Immature natural killer cell (primary cell): ENCODE measurements at regions not wholly inside any gene's neighbourhood (a gene's known extent, or its start where the extent isn't known, plus 50 kb on each side); places are given as distances from the start of the nearest gene placed in this dataset.

Experiments used
- DNase-seq, 3 donors: peaks; one replicate each; pipeline ENCODE4 v3.0.0; 2022; ENCODE audit warnings: mixed read lengths in 1 of 3
- H3K27ac Mint-ChIP-seq, 6 donors: one replicate each; pipeline ENCODE4 v1.8.0; 2020; ENCODE audit warnings: mixed read lengths in 6 of 6, mild to moderate bottlenecking in 5 of 6, inconsistent platforms in 4 of 6, moderate library complexity in 3 of 6
- H3K27me3 Mint-ChIP-seq, 3 donors: one replicate each; pipeline ENCODE4 v1.8.0; 2020 to 2021; ENCODE audit warnings: low read depth in 3 of 3, mild to moderate bottlenecking in 3 of 3, mixed read lengths in 3 of 3, moderate library complexity in 3 of 3, inconsistent platforms in 1 of 3
- H3K36me3 Mint-ChIP-seq, 3 donors: one replicate each; pipeline ENCODE4 v1.8.0; 2020; ENCODE audit warnings: mixed read lengths in 3 of 3, inconsistent platforms in 2 of 3, mild to moderate bottlenecking in 2 of 3
- H3K4me1 Mint-ChIP-seq, 2 donors: one replicate each; pipeline ENCODE4 v1.8.0; 2020; ENCODE audit warnings: inconsistent platforms in 2 of 2, mild to moderate bottlenecking in 2 of 2, mixed read lengths in 2 of 2, moderate library complexity in 1 of 2
- H3K4me3 Mint-ChIP-seq, 5 donors: one replicate each; pipeline ENCODE4 v1.8.0; 2020; ENCODE audit warnings: mild to moderate bottlenecking in 5 of 5, mixed read lengths in 5 of 5, inconsistent platforms in 3 of 5, moderate library complexity in 3 of 5
- H3K9me3 Mint-ChIP-seq, 6 donors: one replicate each; pipeline ENCODE4 v1.8.0; 2020; ENCODE audit warnings: mild to moderate bottlenecking in 6 of 6, mixed read lengths in 6 of 6, inconsistent platforms in 4 of 6, moderate library complexity in 3 of 6

GRCh38 chr4:106869551-106869950, 166.6 kb downstream of the DKK2 start:
- H3K36me3 Mint-ChIP-seq = no peaks in the 10 kb centered on the region
- H3K4me3 Mint-ChIP-seq = no peak overlapping the region
- peaks cover 0 to 6% (median 0%) of the 10 kb centered on the region in 3 donors for H3K27me3 Mint-ChIP-seq
- H3K4me1 Mint-ChIP-seq = no peaks in the 10 kb centered on the region
- no peak for DNase-seq
- H3K9me3 Mint-ChIP-seq = peaks cover 1 to 24% (median 5%) of the 10 kb centered on the region in 6 donors
- H3K27ac Mint-ChIP-seq = no peak overlapping the region

DNA sequence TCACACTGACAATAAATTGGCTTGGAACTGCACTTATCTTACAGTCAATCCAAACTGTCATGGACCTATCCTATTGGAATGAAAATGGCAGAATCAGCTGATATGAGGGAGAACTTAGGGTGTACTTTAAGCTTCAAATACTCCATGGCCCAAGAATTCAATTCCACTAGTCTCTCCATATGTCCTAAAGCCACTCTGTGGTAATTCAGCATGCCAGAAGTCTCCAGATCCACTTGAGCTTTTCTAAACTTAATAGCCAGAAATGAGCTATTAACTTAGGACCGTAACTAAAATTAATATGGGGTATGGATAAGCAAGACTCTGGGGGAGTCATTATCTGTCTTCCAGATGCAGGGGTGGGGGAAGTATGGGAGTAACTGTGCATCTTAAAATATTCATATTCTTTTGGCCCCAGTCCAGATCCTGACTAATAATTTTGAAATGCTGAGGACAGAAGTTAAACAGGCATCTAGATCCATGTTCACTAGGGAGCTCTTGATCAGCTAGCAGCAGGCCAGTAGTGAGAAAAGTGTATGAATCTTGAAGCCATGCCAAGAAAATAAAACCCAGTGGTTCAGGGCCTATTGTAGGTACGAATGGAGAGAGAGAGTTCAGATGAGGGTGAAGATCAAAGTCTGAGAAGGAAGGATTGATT, 167.6 kb downstream of the DKK2 start:
- H3K4me1 Mint-ChIP-seq = no peaks in the 10 kb centered on the region
- H3K36me3 Mint-ChIP-seq = no peaks in the 10 kb centered on the region
- H3K27me3 Mint-ChIP-seq = peaks cover 0 to 6% (median 0%) of the 10 kb centered on the region in 3 donors
- H3K4me3 Mint-ChIP-seq = no peak overlapping the region
- no peak for DNase-seq
- H3K9me3 Mint-ChIP-seq = peaks cover 1 to 20% (median 4%) of the 10 kb centered on the region in 6 donors
- no peak overlapping the region for H3K27ac Mint-ChIP-seq

GRCh38 chr4:106864231-106864630, 171.9 kb downstream of the DKK2 start:
- Mint-ChIP-seq H3K36me3 (no peaks in the 10 kb centered on the region), H3K27ac (no peak overlapping the region), H3K4me1 (no peaks in the 10 kb centered on the region), H3K27me3 (peaks cover 0 to 5% (median 0%) of the 10 kb centered on the region in 3 donors), H3K4me3 (no peak overlapping the region), H3K9me3 (peaks cover 0 to 18% (median 2%) of the 10 kb centered on the region in 6 donors)
- no peak for DNase-seq

DNA sequence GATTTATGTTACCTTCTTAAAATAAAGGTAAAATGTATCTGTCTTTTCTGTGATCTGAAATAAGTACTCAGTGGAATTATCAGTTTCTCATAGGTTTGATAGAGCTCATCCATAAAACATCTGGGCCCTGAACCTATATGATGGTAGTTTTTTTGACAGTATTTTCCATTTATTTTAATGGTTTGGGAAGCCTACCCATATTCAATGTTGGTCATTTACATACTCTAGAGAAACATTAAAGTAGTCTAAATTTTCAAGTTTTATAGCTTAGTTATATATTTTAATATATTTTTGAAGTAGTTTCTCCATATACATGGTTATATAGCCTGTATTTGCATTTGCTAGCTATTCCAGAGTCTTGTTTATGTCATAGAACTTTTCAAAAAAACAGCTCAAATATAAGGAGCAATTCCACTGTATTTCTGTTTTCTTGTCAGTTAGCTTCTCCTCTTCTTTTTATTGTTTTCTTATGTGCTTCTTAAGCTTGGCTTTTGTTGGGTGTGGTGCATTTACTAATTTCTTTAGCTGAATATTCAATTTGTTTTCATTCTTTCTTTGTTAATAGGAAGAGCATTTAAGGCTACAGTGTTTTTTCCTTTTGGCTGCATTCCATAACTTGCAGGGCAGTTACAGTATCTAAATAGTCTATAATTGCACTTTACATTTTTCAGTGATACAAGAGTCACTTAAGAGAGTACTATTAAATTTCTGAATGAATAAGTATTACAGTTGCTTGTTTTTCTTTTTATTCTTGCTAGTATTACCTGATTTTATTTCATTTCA, 181.4 kb downstream of the DKK2 start:
- Mint-ChIP-seq H3K27me3 (no peaks in the 10 kb centered on the region), H3K4me3 (no peak overlapping the region), H3K9me3 (peaks cover 4 to 16% (median 11%) of the 10 kb centered on the region in 6 donors), H3K4me1 (no peaks in the 10 kb centered on the region), H3K27ac (no peak overlapping the region), H3K36me3 (no peaks in the 10 kb centered on the region)
- DNase-seq = no peak

- DNase-seq = no peak
- Mint-ChIP-seq H3K36me3 (no peaks in the 10 kb centered on the region), H3K27ac (no peak overlapping the region), H3K4me1 (no peaks in the 10 kb centered on the region), H3K9me3 (peaks cover 2 to 12% (median 8%) of the 10 kb centered on the region in 6 donors), H3K27me3 (no peaks in the 10 kb centered on the region), H3K4me3 (no peak overlapping the region)
Measured at GRCh38 chr4:106852426-106852825, 183.7 kb downstream of the DKK2 start.

DNA sequence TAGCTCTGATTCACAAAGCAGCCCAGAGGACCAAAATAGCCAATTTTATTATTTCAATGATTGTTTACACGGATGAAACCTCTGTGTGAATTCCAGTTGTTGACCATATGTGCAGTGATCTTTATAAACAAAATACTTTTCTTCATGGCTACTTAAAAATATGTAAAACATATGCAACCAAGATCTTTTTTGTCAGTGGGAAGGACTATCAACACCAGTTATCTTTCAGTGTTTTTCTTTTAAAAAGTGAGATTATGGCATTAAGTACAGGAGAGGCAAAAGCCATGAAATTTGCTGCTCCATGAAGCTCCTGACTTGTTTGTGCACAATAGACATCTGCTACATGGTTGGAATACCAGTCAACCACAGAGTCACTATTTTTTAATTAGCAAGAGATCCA, 184.4 kb downstream of the DKK2 start:
- H3K4me3 Mint-ChIP-seq = no peak overlapping the region
- no peaks in the 10 kb centered on the region for H3K27me3 Mint-ChIP-seq
- peaks cover 2 to 9% (median 5%) of the 10 kb centered on the region in 6 donors for H3K9me3 Mint-ChIP-seq
- H3K36me3 Mint-ChIP-seq = no peaks in the 10 kb centered on the region
- DNase-seq = no peak
- no peaks in the 10 kb centered on the region for H3K4me1 Mint-ChIP-seq
- H3K27ac Mint-ChIP-seq = no peak overlapping the region

- H3K27ac Mint-ChIP-seq = no peak overlapping the region
- H3K9me3 Mint-ChIP-seq = peaks cover 2 to 9% (median 5%) of the 10 kb centered on the region in 6 donors
- H3K4me3 Mint-ChIP-seq = no peak overlapping the region
- H3K4me1 Mint-ChIP-seq = no peaks in the 10 kb centered on the region
- no peak for DNase-seq
- no peaks in the 10 kb centered on the region for H3K27me3 Mint-ChIP-seq
- no peaks in the 10 kb centered on the region for H3K36me3 Mint-ChIP-seq
Measured at GRCh38 chr4:106850691-106851090, 185.4 kb downstream of the DKK2 start.

- DNase-seq = no peak
- H3K4me1 Mint-ChIP-seq = no peaks in the 10 kb centered on the region
- H3K36me3 Mint-ChIP-seq = no peaks in the 10 kb centered on the region
- H3K27me3 Mint-ChIP-seq = no peaks in the 10 kb centered on the region
- H3K27ac Mint-ChIP-seq = no peak overlapping the region
- peaks cover 0 to 17% (median 10%) of the 10 kb centered on the region in 6 donors for H3K9me3 Mint-ChIP-seq
- no peak overlapping the region for H3K4me3 Mint-ChIP-seq
Measured at GRCh38 chr4:106835919-106836318, 200.2 kb downstream of the DKK2 start.

GRCh38 chr4:106830879-106831278, 205.2 kb downstream of the DKK2 start:
- H3K27ac Mint-ChIP-seq = no peak overlapping the region
- H3K4me1 Mint-ChIP-seq = no peaks in the 10 kb centered on the region
- H3K36me3 Mint-ChIP-seq = no peaks in the 10 kb centered on the region
- DNase-seq = no peak
- peaks cover 5 to 41% (median 8%) of the 10 kb centered on the region in 6 donors for H3K9me3 Mint-ChIP-seq
- no peak overlapping the region for H3K4me3 Mint-ChIP-seq
- H3K27me3 Mint-ChIP-seq = peaks cover 0 to 2% (median 0%) of the 10 kb centered on the region in 3 donors

DNA sequence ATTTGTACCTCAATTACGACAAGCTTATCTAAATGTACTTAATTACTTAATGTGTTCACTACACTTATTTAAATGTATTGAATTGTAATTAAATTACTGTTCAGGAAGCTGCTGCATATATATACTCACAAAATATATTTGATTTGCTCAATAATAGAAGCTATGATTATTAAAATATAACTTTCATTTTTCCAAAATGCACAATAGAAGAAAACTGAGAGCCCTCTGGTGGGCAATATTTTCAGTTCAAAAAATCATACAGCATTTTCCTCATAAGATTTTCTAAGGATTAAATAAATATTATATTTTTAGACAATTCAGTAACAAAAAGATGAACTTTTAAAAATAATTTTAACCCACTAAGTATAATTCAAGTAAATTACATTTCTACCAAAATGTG, 217.3 kb downstream of the DKK2 start:
- no peak overlapping the region for H3K27ac Mint-ChIP-seq
- H3K36me3 Mint-ChIP-seq = no peaks in the 10 kb centered on the region
- H3K27me3 Mint-ChIP-seq = peaks cover 0 to 5% (median 0%) of the 10 kb centered on the region in 3 donors
- no peaks in the 10 kb centered on the region for H3K4me1 Mint-ChIP-seq
- no peak for DNase-seq
- H3K9me3 Mint-ChIP-seq = peaks cover 0 to 3% (median 2%) of the 10 kb centered on the region in 6 donors
- H3K4me3 Mint-ChIP-seq = no peak overlapping the region

DNA sequence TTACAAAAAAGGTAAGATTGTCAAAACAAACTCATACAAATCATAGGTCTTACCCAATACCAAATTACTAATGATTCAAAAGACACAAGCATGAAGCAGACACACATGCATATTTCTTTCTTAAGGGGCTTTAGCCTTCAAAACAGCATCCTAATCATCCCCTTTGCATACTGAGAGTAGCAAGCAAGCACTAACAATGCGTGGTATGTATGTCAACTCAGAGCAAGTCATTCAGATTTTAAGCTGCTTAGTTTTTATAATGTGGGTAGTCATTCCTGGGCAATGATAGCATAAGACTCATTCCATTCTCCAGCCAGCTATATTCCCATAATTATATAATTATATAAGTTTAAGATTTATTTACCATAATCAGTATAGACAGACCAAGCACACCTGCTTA, 219.6 kb downstream of the DKK2 start:
- DNase-seq = no peak
- H3K4me1 Mint-ChIP-seq = no peaks in the 10 kb centered on the region
- H3K27ac Mint-ChIP-seq = no peak overlapping the region
- peaks cover 0 to 3% (median under 1%) of the 10 kb centered on the region in 6 donors for H3K9me3 Mint-ChIP-seq
- no peak overlapping the region for H3K4me3 Mint-ChIP-seq
- peaks cover 0 to 5% (median 0%) of the 10 kb centered on the region in 3 donors for H3K27me3 Mint-ChIP-seq
- no peaks in the 10 kb centered on the region for H3K36me3 Mint-ChIP-seq

- H3K4me1 Mint-ChIP-seq = no peaks in the 10 kb centered on the region
- H3K4me3 Mint-ChIP-seq = no peak overlapping the region
- H3K36me3 Mint-ChIP-seq = no peaks in the 10 kb centered on the region
- no peaks in the 10 kb centered on the region for H3K27me3 Mint-ChIP-seq
- H3K9me3 Mint-ChIP-seq = peaks cover 0 to 5% (median 0%) of the 10 kb centered on the region in 6 donors
- no peak for DNase-seq
- H3K27ac Mint-ChIP-seq = no peak overlapping the region
Measured at GRCh38 chr4:106810122-106810521, 226.0 kb downstream of the DKK2 start.

DNA sequence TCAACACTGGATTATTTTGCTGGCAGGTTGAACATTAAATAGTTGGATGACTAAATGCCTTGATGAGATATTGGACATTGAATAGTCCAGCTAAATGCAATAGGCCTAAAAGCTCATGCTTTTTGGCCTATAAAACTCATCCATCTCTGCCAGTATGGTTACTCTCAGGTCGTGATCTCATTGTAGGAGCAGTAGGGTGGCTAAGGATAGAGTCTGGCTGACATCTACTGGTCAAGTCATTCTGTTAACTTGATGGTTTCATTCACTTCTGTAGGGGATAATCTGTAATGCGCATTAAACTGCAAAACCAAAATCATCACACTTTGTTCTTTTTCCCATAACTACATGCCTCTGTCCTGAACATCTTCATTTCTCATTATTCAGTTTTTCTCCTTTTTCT, 227.0 kb downstream of the DKK2 start:
- no peaks in the 10 kb centered on the region for H3K27me3 Mint-ChIP-seq
- no peak overlapping the region for H3K27ac Mint-ChIP-seq
- DNase-seq = peak in 1 of 3 donors; percentile 23
- H3K4me1 Mint-ChIP-seq = no peaks in the 10 kb centered on the region
- no peak overlapping the region for H3K4me3 Mint-ChIP-seq
- peaks cover 0 to 5% (median 0%) of the 10 kb centered on the region in 6 donors for H3K9me3 Mint-ChIP-seq
- H3K36me3 Mint-ChIP-seq = no peaks in the 10 kb centered on the region

- Mint-ChIP-seq H3K9me3 (peaks cover 0 to 5% (median 0%) of the 10 kb centered on the region in 6 donors), H3K4me1 (no peaks in the 10 kb centered on the region), H3K4me3 (no peak overlapping the region), H3K36me3 (no peaks in the 10 kb centered on the region), H3K27ac (no peak overlapping the region), H3K27me3 (peaks cover 0 to 3% (median 0%) of the 10 kb centered on the region in 3 donors)
- no peak for DNase-seq
Measured at GRCh38 chr4:106806158-106806797, 229.8 kb downstream of the DKK2 start.
